ENCODE measurements at regions not wholly inside any gene's neighbourhood (a gene's known extent, or its start where the extent isn't known, plus 50 kb on each side); places are given as distances from the start of the nearest gene placed in this dataset.

DNA sequence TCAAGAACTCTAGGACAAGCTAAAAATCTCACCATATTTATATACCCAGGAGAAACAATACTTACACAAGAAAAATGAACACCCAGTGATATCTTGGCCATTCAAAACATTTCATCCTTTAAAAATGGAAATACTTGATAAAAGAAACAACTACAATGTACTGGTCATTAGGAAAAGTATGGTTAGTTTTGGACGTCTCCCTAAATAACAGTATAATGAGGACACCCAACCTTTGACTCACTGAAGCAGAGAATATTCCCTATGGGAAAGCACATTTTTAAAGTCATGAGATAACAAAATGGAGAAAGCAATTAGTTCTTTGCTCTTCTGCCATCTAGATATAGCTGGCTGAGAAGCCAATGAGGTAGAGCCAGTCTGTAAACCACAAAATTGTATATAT, 164.4 kb downstream of the TBX18 start:
- Histone ChIP-seq H3K4me2 (ENCODE audit: insufficient read depth, low read length) (no peak overlapping the region), H3K9ac (replicated peaks; ENCODE audit: extremely low read depth, insufficient read depth, low read length) (no peak overlapping the region), H2AFZ (ENCODE audit: low read depth, low read length) (no peak overlapping the region), H3K27me3 (ENCODE audit: control insufficient read depth in 2 of 2, insufficient read depth in 2 of 2, low read length in 2 of 2) (no peaks in the 10 kb centered on the region), H3K9me3 (replicated peaks; ENCODE audit: control insufficient read depth, insufficient read depth, low read length) (no peaks in the 10 kb centered on the region), H3K27ac (ENCODE audit: insufficient read depth, low read depth, low read length) (no peak overlapping the region), H3K4me1 (ENCODE audit: control insufficient read depth, extremely low read depth, insufficient read depth, low read length) (peaks cover 10% of the 10 kb centered on the region), H3K4me3 (replicated peaks in 1 of 3; ENCODE audit: insufficient read depth in 1 of 3, low read depth in 1 of 3, low read length in 3 of 3) (no peak overlapping the region), H3K79me2 (ENCODE audit: control insufficient read depth, insufficient read depth, low read length) (no peaks in the 10 kb centered on the region), H3K36me3 (ENCODE audit: control insufficient read depth in 2 of 2, extremely low read depth in 1 of 2, insufficient read depth in 2 of 2, low read length in 2 of 2) (no peaks in the 10 kb centered on the region), H3K9me1 (replicated peaks; ENCODE audit: control insufficient read depth, extremely low read depth, insufficient read depth, low read length) (no peaks in the 10 kb centered on the region), H4K20me1 (replicated peaks; ENCODE audit: control insufficient read depth, extremely low read depth, insufficient read depth, low read length) (no peaks in the 10 kb centered on the region)
- intact Hi-C loops (cut with micrococcal nuclease) (loop anchor here (5.0 kb wide), 1 partner anchor 52 kb away; no protein-coding TSS in a partner anchor), dilution Hi-C loops (cut with MboI; ENCODE audit: extremely low pct_ligation_motif_present, low sequenced_read_pairs) (no loop called here)
- TF ChIP-seq, protein P1, sequence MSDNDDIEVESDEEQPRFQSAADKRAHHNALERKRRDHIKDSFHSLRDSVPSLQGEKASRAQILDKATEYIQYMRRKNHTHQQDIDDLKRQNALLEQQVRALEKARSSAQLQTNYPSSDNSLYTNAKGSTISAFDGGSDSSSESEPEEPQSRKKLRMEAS (IDR thresholded peaks at IDR 0.05; ENCODE audit: insufficient read depth, insufficient read length), result no peak
- TF ChIP-seq, protein P2, sequence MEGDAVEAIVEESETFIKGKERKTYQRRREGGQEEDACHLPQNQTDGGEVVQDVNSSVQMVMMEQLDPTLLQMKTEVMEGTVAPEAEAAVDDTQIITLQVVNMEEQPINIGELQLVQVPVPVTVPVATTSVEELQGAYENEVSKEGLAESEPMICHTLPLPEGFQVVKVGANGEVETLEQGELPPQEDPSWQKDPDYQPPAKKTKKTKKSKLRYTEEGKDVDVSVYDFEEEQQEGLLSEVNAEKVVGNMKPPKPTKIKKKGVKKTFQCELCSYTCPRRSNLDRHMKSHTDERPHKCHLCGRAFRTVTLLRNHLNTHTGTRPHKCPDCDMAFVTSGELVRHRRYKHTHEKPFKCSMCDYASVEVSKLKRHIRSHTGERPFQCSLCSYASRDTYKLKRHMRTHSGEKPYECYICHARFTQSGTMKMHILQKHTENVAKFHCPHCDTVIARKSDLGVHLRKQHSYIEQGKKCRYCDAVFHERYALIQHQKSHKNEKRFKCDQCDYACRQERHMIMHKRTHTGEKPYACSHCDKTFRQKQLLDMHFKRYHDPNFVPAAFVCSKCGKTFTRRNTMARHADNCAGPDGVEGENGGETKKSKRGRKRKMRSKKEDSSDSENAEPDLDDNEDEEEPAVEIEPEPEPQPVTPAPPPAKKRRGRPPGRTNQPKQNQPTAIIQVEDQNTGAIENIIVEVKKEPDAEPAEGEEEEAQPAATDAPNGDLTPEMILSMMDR (IDR thresholded peaks at IDR 0.05; ENCODE audit: extremely low read depth in 1 of 2, insufficient read depth in 1 of 2, low read depth in 1 of 2, low read length in 2 of 2), result no peak
- TF ChIP-seq JUN (IDR thresholded peaks at IDR 0.05; ENCODE audit: borderline replicate concordance, insufficient read depth, insufficient read length, low read depth), result no peak
- no peak for TF ChIP-seq FOS (IDR thresholded peaks at IDR 0.05; ENCODE audit: borderline replicate concordance, insufficient read depth, low read length)
- no peak for TF ChIP-seq EZH2 (IDR thresholded peaks at IDR 0.05; ENCODE audit: borderline replicate concordance, low read depth, low read length, severe bottlenecking)
- no peak for FAIRE-seq
- DNase-seq (ENCODE audit: low read depth, low spot score), result no peak
- ChIA-PET POLR2A (no interaction called here), CTCF (no interaction called here)
- no TSS peak for BruUV-seq (replicated peaks)
